GM12872 (cell line): ENCODE measurements at regions not wholly inside any gene's neighbourhood (a gene's known extent, or its start where the extent isn't known, plus 50 kb on each side); places are given as distances from the start of the nearest gene placed in this dataset.

Source experiments
- CTCF ChIP-seq: IDR thresholded peaks from 3 replicates; pipeline ENCODE4 v1.5.1; 2011; ENCODE audit warnings: low read depth, mild to moderate bottlenecking, low read length, moderate library complexity; ENCODE audit not compliant: insufficient read depth

- TF ChIP-seq CTCF, result no peak
These were observed 84.1 kb downstream of the SNX18 start for GRCh38 chr5:54601411-54602230.
